ENCODE measurements at regions not wholly inside any gene's neighbourhood (a gene's known extent, or its start where the extent isn't known, plus 50 kb on each side); places are given as distances from the start of the nearest gene placed in this dataset.
"Not testable (repeated sequence)": the region's sequence is repeated elsewhere in the genome, so short reads cannot be mapped to it uniquely, and the experiment has no call there.

DNA sequence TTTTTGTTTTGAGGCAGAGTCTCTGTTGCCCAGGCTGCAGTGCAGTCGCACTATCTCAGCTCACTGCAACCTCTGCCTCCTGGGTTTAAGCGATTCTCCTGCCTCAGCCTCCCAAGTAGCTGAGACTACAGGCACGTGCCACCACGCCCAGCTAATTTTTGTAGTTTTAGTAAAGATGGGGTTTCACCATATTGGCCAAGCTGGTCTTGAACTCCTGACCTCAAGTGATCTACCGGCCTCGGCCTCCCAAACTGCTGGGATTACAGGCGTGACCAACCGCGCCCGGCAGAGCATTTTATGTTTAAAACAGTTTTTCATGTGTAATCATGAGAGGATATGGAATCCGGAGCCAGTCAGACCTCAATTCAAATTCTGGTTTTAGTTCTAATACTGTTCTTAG lies 94.0 kb upstream of the CHD2 start:
- not testable (repeated sequence) for DNase-seq

GRCh38 chr15:92806763-92807162 lies 93.4 kb upstream of the CHD2 start:
- DNase-seq: no peak

- no peak for DNase-seq
Observed at GRCh38 chr15:92807971-92808571, 92.1 kb upstream of the CHD2 start.

DNA sequence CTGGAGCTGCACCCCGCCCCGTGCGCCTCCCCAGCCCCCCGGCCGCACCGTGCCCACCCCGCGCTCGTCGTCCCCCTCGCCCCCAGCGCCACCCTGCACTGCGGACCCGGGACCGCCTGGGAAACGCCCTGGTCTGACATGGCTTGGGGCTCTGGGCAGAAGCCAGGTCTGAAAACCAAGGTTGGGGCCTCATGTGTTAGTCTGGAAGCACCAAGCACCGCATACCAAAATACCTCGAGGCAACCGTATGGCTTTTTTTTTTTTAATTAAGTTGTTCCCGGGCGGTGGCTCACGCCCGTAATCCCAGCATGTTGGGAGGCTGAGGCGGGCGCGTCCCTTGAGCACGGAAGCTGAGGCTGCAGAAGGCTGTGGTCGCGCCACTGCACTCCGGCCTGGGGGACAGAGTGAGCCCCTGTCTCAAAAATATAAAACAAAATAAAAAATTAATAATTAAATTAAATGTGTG lies 91.5 kb upstream of the CHD2 start:
- no peak for DNase-seq

GRCh38 chr15:92809064-92809879 lies 90.9 kb upstream of the CHD2 start:
- DNase-seq: peak; percentile 100

GRCh38 chr15:92809880-92810361 lies 90.2 kb upstream of the CHD2 start:
- DNase-seq: peak; percentile 60

- peak; percentile 73 for DNase-seq
Observed at GRCh38 chr15:92810418-92811138, 89.5 kb upstream of the CHD2 start.

DNA sequence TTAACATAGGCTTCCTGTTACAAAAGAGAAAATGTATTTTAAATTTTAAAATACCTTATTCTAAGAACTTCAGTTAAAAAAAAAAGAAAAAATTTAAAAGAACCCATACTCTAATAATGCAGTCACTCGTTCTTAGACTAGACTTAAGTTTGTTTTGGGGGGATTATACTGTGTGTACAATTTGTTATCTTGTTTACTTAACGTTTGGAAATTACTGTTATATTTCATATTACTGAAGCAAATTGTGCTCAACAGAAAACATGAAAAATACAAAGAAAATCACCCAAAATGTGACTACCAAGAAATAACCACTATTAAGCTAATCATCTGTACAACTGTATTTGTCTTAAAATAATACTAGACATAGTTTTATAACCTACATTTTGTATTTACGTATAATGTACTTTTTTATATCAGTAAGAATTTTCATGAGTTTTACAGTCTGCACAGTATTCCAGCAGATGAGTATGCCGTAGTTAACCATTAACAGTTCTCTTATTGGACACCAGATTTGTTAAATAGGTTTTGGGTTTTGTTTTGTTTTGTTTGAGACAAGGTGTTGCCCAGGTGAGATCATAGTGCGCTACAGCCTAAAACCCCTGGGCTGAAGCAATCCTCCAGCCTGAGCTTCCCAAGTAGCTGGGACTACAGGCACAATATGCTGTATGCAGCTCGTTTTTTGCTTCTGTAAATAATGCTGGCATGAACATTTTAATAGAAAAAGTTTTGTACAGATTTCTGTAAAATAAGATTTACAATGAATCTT lies 88.8 kb upstream of the CHD2 start:
- no peak for DNase-seq

GRCh38 chr15:92812271-92812670 lies 87.9 kb upstream of the CHD2 start:
- no peak for DNase-seq

DNA sequence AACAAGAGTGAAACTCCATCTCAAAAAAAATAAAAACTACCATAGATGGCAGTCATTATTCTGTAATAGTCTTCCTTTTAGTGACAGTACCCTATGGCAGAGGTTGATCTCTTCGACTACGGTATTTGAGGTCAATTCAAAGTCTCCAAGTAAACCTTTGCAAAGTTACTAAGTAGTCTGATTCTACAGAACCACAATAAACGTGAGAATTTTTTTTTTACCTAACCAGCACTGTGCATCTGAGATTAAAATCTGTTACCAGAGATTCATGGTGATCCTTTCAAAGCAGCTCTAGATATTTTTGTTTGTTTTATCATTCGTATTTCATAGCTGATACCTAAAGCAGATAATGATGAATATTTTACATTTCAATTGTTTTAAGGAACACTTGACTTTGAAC lies 86.6 kb upstream of the CHD2 start:
- DNase-seq: no peak

- no peak for DNase-seq
Observed at GRCh38 chr15:92817339-92817886, 82.7 kb upstream of the CHD2 start.

DNA sequence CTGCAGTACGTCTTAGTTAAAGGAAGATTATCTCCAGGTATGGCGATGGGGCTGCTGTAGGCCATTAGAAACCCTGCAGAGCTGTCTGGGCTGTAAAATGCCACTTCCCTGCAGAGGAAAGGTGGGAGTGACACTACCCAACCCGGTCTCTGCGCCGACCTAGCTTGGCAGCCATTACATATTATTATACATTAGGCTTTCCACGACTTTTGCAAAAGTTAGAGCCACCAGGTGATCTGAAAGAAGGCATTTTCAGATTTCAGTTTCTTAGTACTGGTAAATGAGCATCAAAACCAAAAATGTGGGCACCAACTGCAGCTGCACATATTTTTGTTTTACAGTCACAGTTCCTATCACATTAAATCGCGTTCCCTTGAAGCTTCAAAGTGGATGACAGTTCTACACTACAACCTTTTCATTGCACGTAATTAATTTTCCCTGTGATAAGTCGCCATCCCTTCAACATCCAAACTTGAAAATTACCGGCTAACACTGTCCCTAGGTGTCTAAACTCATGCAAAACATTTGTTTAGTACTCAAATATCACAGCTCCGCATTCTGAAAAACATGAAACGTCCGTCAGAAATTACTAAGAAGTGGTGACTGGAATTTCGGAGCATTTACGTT lies 81.4 kb upstream of the CHD2 start:
- no peak for DNase-seq

DNA sequence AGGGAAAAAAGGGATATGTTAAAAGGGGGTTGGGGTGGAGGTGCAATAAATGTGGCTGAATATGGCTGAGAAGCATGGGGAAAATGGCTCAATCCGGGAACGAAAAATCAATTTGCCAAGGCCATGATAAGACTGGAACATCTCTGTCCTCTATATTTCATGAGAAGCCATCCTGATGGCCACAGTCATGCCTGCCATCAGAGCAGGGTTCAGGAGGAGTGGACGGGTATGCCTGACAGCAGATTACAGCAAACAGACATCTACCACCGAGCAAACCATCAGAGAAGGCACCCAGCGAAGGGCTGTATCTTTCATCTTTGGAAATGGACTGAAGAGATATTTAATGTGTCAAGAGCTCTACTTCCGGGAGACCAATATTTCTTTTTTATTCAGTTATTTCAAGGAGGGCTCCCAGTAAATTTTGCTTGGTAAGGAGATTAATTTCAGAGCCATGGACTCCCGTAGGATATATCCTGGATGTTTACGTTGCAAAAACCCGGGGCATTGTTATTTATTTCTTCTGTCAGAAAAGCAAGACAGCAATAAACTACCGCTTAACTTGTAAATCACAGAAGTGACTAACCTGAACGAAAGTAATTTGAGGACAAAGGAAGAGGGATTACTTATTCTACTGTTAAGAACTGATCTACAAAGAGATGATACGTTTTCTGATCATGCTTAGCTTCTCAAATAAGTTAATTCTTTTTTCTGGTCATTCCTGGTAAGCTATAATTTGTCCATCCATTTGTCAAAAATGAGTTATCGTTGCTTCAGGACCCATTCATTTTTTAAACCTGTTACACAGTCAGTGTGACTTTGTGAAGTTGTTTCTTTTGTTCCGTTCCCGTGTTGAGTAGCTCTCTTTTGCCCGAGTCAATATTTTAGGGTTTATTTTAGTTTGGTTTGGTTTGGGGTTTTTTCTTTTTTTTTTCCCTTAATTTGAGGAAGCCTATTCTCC lies 80.6 kb upstream of the CHD2 start:
- no peak for DNase-seq

DNA sequence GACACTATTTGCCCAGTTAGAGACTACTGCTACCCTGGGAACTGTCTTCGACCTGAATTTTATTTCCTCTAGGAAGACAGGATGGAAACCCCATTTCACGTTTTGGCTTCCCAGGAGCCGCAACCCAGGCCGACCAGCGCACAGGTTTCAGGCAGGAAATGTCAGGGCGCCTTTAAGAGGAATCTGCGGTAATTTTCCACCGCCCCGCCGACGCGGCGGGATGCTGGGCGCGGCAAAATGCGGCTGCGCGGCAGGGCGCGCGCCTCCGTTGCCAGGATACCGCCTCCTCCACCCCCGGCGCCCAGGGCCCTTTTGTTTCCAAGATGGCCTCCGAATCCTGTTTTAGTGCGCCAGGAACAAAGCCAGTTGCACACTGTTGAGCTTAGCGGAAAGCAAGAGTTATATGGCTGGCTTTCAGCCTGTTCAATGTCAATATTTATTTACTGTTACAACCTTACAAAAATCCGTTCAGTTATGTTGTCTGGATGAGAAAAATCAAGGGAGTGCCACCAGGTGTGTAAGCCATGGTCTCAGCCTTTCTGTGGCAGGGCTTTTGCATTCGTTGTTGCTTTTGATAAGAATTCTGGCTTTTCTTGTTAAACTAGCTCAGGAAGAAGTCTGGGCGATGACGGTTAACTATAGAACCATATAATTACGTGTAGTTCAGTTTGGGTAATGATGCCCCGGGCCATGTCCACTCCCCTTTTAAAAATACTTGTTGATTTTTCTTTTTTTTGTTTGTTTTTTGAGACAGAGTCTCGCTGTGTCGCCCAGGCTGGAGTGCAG lies 79.7 kb upstream of the CHD2 start:
- peak; percentile 92 for DNase-seq

GRCh38 chr15:92821491-92822116 lies 78.5 kb upstream of the CHD2 start:
- DNase-seq: peak; percentile 81

GRCh38 chr15:92822216-92823144 lies 77.6 kb upstream of the CHD2 start:
- no peak for DNase-seq

- DNase-seq: no peak
Observed at GRCh38 chr15:92825985-92826384, 74.1 kb upstream of the CHD2 start.

DNA sequence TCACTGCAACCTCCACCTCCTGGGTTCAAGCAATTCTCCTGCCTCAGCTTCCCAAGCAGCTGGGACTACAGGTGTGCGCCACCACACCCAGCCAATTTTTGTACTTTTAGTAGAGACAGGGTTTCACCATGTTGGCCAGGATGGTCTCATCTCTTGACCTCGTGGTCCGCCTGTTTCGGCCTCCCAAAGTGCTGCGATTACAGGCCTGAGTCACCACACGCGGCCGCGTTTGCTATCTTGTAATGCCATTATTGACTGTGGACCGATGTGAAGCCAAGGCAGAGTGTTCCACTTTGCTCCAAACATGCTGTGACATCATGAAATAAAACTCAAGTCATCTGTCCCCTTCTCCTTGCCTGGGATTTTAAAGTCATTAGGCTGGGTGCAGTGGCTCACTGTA lies 72.1 kb upstream of the CHD2 start:
- DNase-seq: not testable (repeated sequence)

Measured in activated CD4-positive, alpha-beta T cell treated with anti-CD3 and anti-CD28 coated beads, Interleukin-10, Interleukin-2, amounts not matched to agents 100 ng/mL and 50 ng/mL, durations not matched to agents 16 hours and 8 hours (primary cell).